GM12874 (cell line): ENCODE measurements at regions not wholly inside any gene's neighbourhood (a gene's known extent, or its start where the extent isn't known, plus 50 kb on each side); places are given as distances from the start of the nearest gene placed in this dataset.

ENCODE experiments used
- CTCF ChIP-seq: IDR thresholded peaks from 2 replicates; pipeline ENCODE4 v1.5.1; 2011; ENCODE audit warnings: low read depth, mild to moderate bottlenecking, control low read depth, low read length, moderate library complexity; ENCODE audit not compliant: insufficient read depth

- TF ChIP-seq CTCF, result no peak
Measured at GRCh38 chr9:113817171-113817570, 58.9 kb upstream of the ZNF618 start.

GRCh38 chr9:113818391-113818790, 57.7 kb upstream of the ZNF618 start:
- TF ChIP-seq CTCF, result no peak

- TF ChIP-seq CTCF, result no peak
Measured at GRCh38 chr9:113822315-113822714, 53.8 kb upstream of the ZNF618 start.

GRCh38 chr9:113823421-113823820, 52.7 kb upstream of the ZNF618 start:
- TF ChIP-seq CTCF, result no peak
